ENCODE measurements at regions not wholly inside any gene's neighbourhood (a gene's known extent, or its start where the extent isn't known, plus 50 kb on each side); places are given as distances from the start of the nearest gene placed in this dataset.

DNA sequence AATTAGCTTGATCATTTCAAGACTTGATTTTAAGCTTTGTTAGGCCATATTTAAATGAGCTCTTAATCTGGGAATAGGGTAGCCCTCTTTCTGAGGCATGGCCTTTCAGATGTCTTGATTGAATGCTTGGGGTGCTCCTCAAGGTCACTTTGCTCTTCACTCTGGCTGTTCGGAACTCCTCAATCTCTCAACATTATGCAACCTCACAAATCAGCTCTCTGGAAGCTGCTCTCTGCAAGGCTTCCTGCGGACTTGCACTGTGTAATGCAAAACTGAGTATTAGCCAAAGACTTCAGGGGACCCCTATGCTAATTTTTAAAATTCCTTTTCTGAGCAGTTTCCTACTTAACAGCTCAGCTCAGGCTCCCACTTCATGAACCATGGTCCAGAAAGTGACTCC lies 398.3 kb downstream of the PRDM5 start:
- no peak for DNase-seq

GRCh38 chr4:120520761-120521160 lies 401.8 kb downstream of the PRDM5 start:
- no peak for DNase-seq

GRCh38 chr4:120517966-120518365 lies 404.6 kb downstream of the PRDM5 start:
- no peak for DNase-seq

GRCh38 chr4:120509719-120510118 lies 412.8 kb downstream of the PRDM5 start:
- no peak for DNase-seq

DNA sequence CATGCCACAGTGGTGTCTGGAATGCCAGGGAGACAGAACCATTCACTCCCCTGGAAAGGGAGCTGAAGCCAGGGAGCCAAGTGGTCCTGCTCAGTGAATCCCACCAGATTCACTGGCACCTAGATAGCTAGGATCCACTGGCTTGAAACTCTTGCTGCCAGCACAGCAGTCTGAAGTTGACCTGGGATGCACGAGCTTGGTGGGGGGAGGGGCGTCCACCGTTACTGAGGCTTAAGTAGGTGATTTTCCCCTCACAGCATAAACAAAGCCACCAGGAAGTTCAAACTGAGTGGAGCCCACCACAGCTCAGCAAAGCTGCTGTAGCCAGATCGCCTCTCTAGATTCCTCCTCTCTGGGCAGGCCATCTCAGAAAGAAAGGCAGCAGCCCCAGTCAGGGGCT lies 413.3 kb downstream of the PRDM5 start:
- no peak for DNase-seq

DNA sequence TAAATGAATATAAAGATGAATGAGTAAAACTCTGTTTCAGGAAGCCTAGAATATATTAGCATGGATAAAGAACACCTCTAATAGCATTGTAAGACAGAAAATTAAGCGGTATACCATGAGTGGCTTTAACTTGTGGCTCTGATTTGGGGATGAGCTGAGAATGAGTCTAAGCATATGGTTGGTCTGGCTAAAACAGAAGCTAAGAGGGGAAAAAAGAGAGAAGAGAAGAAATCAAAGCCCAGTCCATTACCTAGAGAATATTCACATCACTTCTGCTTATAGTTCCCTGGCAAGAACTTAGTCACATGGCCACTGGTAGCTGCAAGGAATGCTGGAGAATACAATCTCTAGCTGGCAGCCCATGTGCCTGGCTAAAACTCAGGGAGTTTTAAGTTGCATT lies 414.5 kb downstream of the PRDM5 start:
- DNase-seq = no peak

DNA sequence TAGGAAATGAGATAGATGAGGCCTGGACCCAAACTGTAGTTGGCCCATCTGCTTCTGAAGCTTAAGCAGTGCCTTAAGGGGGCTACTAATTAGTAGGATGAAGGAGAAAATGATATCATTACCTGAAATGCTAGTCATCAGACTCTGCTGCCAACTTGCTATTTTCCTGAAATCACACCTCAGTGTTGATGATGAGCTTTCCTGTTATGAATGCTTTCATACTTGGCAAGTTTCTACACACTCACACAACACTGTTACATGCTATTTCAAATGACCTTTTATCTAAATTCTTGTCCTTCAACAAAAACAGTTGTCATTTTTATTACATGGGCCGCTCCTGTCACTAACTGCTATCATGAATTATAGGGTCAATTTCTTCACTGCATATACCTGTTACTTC lies 416.0 kb downstream of the PRDM5 start:
- no peak for DNase-seq

- DNase-seq = no peak
Observed at GRCh38 chr4:120498678-120499077, 423.8 kb downstream of the PRDM5 start.

DNA sequence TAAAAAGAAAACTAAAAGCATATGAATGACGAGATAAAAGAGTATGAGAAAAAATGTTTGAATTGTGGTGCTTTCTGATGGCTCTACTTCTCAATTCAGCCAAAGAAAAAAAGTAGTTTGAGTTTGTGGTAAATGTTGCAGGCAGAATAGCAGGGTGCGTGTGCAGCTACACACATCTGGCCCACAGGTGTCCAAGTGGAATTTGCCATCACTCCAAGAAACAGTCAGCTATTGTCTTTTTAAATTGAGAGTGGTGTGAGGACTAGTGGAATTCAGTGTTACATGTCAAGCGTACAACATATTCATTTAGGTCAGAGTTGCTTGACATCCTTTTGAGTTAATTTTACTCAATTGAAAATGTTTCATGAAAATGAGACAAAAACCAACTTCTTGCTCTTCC lies 424.8 kb upstream of the MAD2L1 start:
- DNase-seq = no peak

GRCh38 chr4:120481756-120482155 lies 415.1 kb upstream of the MAD2L1 start:
- no peak for DNase-seq

GRCh38 chr4:120472447-120473131 lies 405.9 kb upstream of the MAD2L1 start:
- DNase-seq = no peak

GRCh38 chr4:120466429-120466828 lies 399.8 kb upstream of the MAD2L1 start:
- no peak for DNase-seq

GRCh38 chr4:120454788-120455187 lies 388.1 kb upstream of the MAD2L1 start:
- DNase-seq = no peak

GRCh38 chr4:120452536-120452935 lies 385.9 kb upstream of the MAD2L1 start:
- no peak for DNase-seq

GRCh38 chr4:120452001-120452400 lies 385.4 kb upstream of the MAD2L1 start:
- DNase-seq = no peak

DNA sequence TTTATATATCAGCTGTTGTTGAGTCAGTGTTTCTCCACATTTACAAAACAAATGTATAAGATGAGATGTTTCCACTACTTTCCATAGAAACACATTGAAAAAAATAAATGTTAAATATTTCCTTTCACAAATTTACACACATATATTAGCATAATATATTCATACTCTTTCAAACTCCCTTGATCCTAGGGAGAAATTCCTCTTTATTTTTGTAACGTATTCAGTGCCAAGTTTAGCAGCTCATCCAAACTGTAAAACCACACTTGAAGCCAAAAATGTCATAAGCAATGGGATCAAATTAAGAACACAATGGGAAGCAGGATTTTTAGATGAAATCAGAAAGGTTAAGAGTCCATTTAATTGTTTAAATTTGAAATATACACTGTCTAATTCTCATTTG lies 381.1 kb upstream of the MAD2L1 start:
- DNase-seq = no peak

DNA sequence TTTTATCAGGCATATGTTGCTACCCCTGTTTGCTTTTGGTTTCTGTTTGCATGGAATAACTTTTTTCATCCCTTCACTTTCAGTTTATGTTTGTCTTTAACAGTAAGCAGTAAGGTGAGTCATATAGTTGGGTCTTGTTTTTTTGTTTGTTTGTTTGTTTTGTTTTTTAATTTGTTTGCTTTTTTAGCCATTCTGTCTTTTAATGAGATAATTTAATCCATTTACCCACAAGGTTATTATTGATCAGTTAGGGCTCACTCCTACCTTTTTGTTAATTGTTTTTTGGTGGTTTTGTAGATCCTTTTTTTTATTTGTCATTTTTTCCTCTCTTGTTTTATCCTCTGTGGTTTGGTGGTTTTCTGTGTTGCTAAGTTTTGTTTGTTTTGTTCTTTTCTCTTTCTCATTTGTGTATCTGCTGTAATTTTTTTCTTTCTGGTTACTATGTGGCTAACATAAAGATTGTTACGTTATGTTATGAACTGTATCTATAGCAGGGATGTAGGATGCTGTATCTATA lies 379.5 kb upstream of the MAD2L1 start:
- no peak for DNase-seq

GRCh38 chr4:120445186-120445585 lies 378.5 kb upstream of the MAD2L1 start:
- DNase-seq = no peak

GRCh38 chr4:120443116-120443515 lies 376.5 kb upstream of the MAD2L1 start:
- DNase-seq = no peak

- no peak for DNase-seq
Observed at GRCh38 chr4:120440730-120441129, 374.1 kb upstream of the MAD2L1 start.

DNA sequence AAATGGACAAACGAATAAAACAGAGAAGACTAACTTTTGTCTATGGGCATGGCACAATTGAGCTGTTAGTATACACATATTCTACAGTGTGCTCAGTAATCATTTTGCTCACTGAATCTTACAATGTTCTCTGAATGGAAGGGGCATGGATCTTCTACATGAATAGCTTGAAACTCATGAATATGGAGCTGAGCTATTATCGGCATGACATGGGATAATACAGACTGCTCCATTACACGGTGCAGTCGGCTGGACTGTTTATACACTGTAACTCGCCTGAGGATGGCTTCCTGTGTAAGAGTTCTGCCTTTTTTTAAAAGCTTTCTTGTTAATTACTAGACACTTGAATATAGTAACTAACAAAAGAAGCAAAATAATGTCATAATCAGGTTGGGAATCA lies 368.5 kb upstream of the MAD2L1 start:
- DNase-seq = no peak

DNA sequence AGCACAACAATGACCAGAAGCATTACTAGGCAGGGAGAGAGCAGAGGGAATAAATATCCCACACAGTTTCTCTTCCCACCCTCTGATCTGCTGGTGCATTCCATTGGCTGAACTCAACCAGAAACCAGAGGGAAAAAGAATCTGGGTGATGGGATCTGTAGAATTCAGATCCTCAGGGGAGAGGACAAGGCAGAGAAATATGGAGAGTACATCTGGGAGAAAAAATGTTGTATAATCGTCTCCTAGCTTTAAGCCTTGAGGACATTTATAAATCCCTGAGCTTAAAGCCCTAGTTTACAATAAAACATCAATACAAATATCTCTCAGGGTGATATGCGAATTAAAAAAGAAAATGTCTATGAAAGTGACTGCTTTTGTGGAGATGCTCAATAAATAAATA lies 368.1 kb upstream of the MAD2L1 start:
- DNase-seq = no peak

GRCh38 chr4:120432301-120432860 lies 365.7 kb upstream of the MAD2L1 start:
- DNase-seq = no peak

- no peak for DNase-seq
Observed at GRCh38 chr4:120431180-120431579, 364.5 kb upstream of the MAD2L1 start.

DNA sequence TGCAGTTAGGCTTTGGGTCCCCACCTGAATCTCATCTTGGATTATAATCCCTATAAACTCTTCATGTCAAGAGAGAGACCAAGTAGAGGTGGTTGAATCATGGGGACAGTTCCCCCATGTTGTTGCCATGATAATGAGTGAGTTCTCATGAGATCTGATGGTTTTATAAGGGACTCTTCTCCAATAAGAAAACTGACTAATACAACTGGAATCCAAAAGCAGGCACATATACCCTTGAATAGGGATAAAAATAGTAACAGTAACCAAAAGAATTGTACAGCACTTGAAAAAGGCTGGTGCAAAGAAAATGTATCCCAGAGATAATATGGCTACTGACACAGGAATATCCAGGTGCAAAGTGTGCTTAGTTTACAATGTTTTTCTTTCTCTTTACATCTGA lies 351.5 kb upstream of the MAD2L1 start:
- no peak for DNase-seq

Data from DMS79 treated with DMSO at 0.1 percent for 48 hours (cell line).